ENCODE measurements at regions not wholly inside any gene's neighbourhood (a gene's known extent, or its start where the extent isn't known, plus 50 kb on each side); places are given as distances from the start of the nearest gene placed in this dataset.

DNA sequence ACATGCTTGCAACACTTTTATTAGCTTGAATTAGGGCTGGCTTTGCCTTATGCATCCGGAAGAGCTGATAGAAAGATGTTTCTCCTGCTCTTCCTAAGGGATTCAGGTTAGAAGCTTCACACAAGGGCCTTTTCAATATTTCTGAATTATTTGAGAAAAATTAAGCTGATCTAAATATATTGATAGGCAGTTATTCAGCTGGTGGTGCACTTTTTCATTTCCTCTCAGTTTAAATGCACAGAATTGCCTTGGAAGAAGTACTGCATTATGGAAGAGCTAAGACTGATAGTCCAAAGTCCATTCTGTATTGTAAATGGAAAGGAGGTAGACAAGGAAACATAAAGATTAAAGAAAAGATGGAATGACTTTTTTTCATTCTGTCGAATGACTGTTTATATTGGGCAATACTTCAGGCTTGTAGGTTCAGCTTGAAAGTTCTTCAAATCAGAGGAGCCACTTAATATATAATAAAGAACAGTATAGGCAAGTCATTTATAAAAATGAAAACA is 398.4 kb upstream of the B3GALT2 start:
- no peak overlapping the region for H3K9ac ChIP-seq (ENCODE audit: low read length)
- no peak for ATAC-seq
- H3K4me1 ChIP-seq (ENCODE audit: control insufficient read depth in 1 of 2, insufficient read depth in 2 of 2, low read length in 2 of 2) = no peaks in the 10 kb centered on the region
- no peak overlapping the region for H3K4me3 ChIP-seq (replicated peaks in 1 of 2; ENCODE audit: low read depth in 1 of 2, low read length in 2 of 2)
- no peak overlapping the region for H3K27ac ChIP-seq (ENCODE audit: low read depth, low read length)
- no peak for DNase-seq (ENCODE audit: low read depth, low spot score)
- ChIA-PET RAD21 (ENCODE audit: low non-redundant PET in 1 of 2, low total read pairs in 2 of 2, uncharacterized antibody in 2 of 2, unreplicated experiment in 2 of 2) (no interaction called here), POLR2A (no interaction called here), CTCF (no interaction called here)
- no peak overlapping the region for H2AFZ ChIP-seq (ENCODE audit: low read depth, low read length, poor library complexity, severe bottlenecking)
- TF ChIP-seq POLR2A (IDR thresholded peaks at IDR 0.05; ENCODE audit: borderline replicate concordance, extremely low read depth, insufficient read depth, insufficient read length) = no peak
- TF ChIP-seq FOSL1 (IDR thresholded peaks at IDR 0.05; ENCODE audit: low read depth) = no peak
- no peak for TF ChIP-seq EZH2phosphoT487 (IDR thresholded peaks at IDR 0.05; ENCODE audit: borderline replicate concordance)
- TF ChIP-seq, protein P1, sequence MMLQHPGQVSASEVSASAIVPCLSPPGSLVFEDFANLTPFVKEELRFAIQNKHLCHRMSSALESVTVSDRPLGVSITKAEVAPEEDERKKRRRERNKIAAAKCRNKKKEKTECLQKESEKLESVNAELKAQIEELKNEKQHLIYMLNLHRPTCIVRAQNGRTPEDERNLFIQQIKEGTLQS (IDR thresholded peaks at IDR 0.05) = no peak
- TF ChIP-seq, protein P2, sequence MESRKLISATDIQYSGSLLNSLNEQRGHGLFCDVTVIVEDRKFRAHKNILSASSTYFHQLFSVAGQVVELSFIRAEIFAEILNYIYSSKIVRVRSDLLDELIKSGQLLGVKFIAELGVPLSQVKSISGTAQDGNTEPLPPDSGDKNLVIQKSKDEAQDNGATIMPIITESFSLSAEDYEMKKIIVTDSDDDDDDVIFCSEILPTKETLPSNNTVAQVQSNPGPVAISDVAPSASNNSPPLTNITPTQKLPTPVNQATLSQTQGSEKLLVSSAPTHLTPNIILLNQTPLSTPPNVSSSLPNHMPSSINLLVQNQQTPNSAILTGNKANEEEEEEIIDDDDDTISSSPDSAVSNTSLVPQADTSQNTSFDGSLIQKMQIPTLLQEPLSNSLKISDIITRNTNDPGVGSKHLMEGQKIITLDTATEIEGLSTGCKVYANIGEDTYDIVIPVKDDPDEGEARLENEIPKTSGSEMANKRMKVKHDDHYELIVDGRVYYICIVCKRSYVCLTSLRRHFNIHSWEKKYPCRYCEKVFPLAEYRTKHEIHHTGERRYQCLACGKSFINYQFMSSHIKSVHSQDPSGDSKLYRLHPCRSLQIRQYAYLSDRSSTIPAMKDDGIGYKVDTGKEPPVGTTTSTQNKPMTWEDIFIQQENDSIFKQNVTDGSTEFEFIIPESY (IDR thresholded peaks at IDR 0.05; ENCODE audit: extremely low read depth, insufficient replicate concordance, low read length) = no peak
- TF ChIP-seq EZH2 (IDR thresholded peaks at IDR 0.05) = no peak
- TF ChIP-seq TCF7L2 (IDR thresholded peaks at IDR 0.05; ENCODE audit: borderline replicate concordance, extremely low read depth, insufficient read depth, insufficient read length) = no peak
- no peak for TF ChIP-seq CEBPB (IDR thresholded peaks at IDR 0.05; ENCODE audit: low read depth)
- no peak for TF ChIP-seq CBX3 (IDR thresholded peaks at IDR 0.05; ENCODE audit: low read depth)
- no peak for TF ChIP-seq RAD21 (IDR thresholded peaks at IDR 0.05; ENCODE audit: low read depth)
- TF ChIP-seq, protein P3, sequence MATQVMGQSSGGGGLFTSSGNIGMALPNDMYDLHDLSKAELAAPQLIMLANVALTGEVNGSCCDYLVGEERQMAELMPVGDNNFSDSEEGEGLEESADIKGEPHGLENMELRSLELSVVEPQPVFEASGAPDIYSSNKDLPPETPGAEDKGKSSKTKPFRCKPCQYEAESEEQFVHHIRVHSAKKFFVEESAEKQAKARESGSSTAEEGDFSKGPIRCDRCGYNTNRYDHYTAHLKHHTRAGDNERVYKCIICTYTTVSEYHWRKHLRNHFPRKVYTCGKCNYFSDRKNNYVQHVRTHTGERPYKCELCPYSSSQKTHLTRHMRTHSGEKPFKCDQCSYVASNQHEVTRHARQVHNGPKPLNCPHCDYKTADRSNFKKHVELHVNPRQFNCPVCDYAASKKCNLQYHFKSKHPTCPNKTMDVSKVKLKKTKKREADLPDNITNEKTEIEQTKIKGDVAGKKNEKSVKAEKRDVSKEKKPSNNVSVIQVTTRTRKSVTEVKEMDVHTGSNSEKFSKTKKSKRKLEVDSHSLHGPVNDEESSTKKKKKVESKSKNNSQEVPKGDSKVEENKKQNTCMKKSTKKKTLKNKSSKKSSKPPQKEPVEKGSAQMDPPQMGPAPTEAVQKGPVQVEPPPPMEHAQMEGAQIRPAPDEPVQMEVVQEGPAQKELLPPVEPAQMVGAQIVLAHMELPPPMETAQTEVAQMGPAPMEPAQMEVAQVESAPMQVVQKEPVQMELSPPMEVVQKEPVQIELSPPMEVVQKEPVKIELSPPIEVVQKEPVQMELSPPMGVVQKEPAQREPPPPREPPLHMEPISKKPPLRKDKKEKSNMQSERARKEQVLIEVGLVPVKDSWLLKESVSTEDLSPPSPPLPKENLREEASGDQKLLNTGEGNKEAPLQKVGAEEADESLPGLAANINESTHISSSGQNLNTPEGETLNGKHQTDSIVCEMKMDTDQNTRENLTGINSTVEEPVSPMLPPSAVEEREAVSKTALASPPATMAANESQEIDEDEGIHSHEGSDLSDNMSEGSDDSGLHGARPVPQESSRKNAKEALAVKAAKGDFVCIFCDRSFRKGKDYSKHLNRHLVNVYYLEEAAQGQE (IDR thresholded peaks at IDR 0.05; ENCODE audit: low read depth) = no peak
- no peak for TF ChIP-seq EGR1 (IDR thresholded peaks at IDR 0.05; ENCODE audit: low read depth)
- TF ChIP-seq, protein P4, sequence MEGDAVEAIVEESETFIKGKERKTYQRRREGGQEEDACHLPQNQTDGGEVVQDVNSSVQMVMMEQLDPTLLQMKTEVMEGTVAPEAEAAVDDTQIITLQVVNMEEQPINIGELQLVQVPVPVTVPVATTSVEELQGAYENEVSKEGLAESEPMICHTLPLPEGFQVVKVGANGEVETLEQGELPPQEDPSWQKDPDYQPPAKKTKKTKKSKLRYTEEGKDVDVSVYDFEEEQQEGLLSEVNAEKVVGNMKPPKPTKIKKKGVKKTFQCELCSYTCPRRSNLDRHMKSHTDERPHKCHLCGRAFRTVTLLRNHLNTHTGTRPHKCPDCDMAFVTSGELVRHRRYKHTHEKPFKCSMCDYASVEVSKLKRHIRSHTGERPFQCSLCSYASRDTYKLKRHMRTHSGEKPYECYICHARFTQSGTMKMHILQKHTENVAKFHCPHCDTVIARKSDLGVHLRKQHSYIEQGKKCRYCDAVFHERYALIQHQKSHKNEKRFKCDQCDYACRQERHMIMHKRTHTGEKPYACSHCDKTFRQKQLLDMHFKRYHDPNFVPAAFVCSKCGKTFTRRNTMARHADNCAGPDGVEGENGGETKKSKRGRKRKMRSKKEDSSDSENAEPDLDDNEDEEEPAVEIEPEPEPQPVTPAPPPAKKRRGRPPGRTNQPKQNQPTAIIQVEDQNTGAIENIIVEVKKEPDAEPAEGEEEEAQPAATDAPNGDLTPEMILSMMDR (IDR thresholded peaks at IDR 0.05 in 2 of 3, conservative IDR thresholded peaks at IDR 0.05 in 1 of 3; ENCODE audit: borderline replicate concordance in 1 of 3, insufficient read depth in 1 of 3, low read depth in 2 of 3, low read length in 2 of 3) = no peak
- TF ChIP-seq ELF1 (IDR thresholded peaks at IDR 0.05; ENCODE audit: borderline replicate concordance, low read depth) = no peak
- TF ChIP-seq ZNF274 (IDR thresholded peaks at IDR 0.05; ENCODE audit: low read depth, low read length) = no peak
- TF ChIP-seq SP1 (IDR thresholded peaks at IDR 0.05; ENCODE audit: low read depth) = no peak
- no peak for TF ChIP-seq JUND (IDR thresholded peaks at IDR 0.05)
- no peaks in the 10 kb centered on the region for H3K27me3 ChIP-seq (ENCODE audit: insufficient read depth, low read length)
- BruUV-seq (replicated peaks) = no TSS peak
- H3K36me3 ChIP-seq (ENCODE audit: control insufficient read depth in 1 of 2, insufficient read depth in 2 of 2, low read length in 2 of 2) = no peaks in the 10 kb centered on the region
- H3K9me3 ChIP-seq (ENCODE audit: control insufficient read depth in 1 of 2, insufficient read depth in 1 of 2, low read depth in 1 of 2, low read length in 2 of 2) = no peaks in the 10 kb centered on the region
- H3K4me2 ChIP-seq (ENCODE audit: low read length) = no peak overlapping the region
- intact Hi-C loops (cut with micrococcal nuclease) = no loop called here
- no peaks in the 10 kb centered on the region for H4K20me1 ChIP-seq (ENCODE audit: insufficient read depth)
- no peaks in the 10 kb centered on the region for H3K9me2 ChIP-seq (ENCODE audit: insufficient read depth)
- no peaks in the 10 kb centered on the region for H3K79me2 ChIP-seq (ENCODE audit: insufficient read depth, low read length)

All from HCT116 (cell line).